ENCODE measurements at regions not wholly inside any gene's neighbourhood (a gene's known extent, or its start where the extent isn't known, plus 50 kb on each side); places are given as distances from the start of the nearest gene placed in this dataset.
"Not testable (repeated sequence)": the region's sequence is repeated elsewhere in the genome, so short reads cannot be mapped to it uniquely, and the experiment has no call there.

DNA sequence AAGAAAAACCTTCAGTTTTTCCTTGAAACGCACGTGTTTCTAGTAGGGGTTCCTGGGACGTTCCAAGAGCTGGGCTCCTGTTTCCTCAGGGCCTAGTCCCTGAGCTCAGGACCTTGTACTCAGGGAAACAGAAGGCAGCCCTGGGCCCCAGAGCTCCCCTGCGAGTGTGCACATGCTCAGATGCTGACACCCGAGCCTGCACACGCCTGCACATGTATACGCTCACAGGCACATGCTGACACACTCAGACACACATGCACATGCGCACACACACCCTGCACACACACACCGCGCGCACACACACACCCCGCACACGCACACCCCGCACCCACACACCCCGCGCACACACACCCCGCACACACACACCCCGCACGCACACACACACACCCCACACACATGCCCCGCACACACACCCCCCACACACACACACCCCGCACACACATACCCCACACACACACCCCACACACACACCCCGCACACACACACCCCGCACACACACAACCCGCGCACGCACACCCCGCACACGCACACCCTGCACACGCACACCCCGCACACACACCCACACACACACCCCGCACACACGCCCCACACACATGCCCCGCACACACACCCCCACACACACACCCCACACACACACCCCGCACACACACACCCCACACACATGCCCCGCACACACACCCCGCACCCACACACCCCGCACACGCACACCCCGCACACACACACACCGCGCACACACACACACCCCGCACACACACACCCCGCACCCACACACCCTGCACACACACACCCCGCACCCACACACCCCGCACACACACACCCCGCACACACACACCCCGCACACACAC is 52.2 kb downstream of the CALML3 start:
- no peak for DNase-seq (ENCODE audit: low read depth in 2 of 2)

- not testable (repeated sequence) for DNase-seq (ENCODE audit: low read depth in 2 of 2)
Measured at GRCh38 chr10:5580038-5580428, 55.3 kb downstream of the CALML3 start.

GRCh38 chr10:5581670-5582566 is 57.2 kb downstream of the CALML3 start:
- no peak for DNase-seq (ENCODE audit: low read depth in 2 of 2)

- no peak for DNase-seq (ENCODE audit: low read depth in 2 of 2)
Measured at GRCh38 chr10:5582736-5583135, 58.0 kb downstream of the CALML3 start.

GRCh38 chr10:5583525-5584175 is 58.9 kb downstream of the CALML3 start:
- DNase-seq (ENCODE audit: low read depth in 2 of 2): no peak

GRCh38 chr10:5584895-5585516 is 60.2 kb downstream of the CALML3 start:
- peak; percentile 52 to 54 for DNase-seq (ENCODE audit: low read depth in 2 of 2)

- peak; percentile 64 to 73 for DNase-seq (ENCODE audit: low read depth in 2 of 2)
Measured at GRCh38 chr10:5585517-5586206, 60.9 kb downstream of the CALML3 start.

DNA sequence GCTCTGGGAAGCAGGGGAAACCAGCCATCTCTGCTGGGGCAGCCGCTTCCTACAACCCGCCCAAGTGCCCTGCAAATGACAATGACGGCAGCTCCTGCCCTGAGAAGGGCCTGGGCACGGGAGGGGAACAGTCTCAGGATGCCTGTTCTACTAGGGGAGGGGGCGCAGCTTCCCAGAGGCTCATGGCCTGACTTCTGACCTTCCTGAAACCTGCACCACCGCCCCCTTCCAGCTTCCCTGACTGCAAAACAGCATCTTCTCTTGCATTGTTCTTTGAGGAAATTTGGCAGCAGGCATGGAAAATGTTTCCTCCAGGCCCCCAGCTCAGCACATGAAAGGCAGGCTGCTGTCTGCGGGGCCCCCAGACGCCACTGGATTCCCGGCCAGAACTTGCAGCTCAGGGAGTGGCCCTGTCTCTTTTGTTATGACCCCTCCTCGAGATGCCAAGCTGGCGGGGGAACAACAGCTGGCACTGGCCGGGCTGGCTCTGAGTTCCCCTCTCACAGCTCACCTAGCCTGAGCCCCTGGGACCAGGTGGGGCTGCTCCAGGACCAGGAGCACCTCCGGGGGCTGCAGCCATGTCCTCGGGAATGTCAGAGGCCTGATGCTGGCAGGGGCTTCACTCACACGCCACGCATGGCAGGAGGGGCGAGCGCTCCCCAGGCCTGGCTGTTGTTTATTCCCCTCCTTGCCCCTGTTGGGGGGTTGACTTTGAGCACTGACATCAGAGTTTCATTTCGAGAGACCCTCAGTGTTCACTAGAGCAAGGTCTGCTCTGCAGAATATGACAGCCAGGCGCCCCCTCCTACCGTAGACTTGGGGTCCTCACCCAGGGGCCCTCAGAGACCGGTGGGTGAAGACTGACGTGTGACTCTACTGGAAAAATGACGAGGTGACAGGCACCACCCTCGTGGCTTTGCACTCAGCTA is 62.7 kb downstream of the CALML3 start:
- no peak for DNase-seq (ENCODE audit: low read depth in 2 of 2)

- no peak for DNase-seq (ENCODE audit: low read depth in 2 of 2)
Measured at GRCh38 chr10:5588080-5588453, 63.3 kb downstream of the CALML3 start.

DNA sequence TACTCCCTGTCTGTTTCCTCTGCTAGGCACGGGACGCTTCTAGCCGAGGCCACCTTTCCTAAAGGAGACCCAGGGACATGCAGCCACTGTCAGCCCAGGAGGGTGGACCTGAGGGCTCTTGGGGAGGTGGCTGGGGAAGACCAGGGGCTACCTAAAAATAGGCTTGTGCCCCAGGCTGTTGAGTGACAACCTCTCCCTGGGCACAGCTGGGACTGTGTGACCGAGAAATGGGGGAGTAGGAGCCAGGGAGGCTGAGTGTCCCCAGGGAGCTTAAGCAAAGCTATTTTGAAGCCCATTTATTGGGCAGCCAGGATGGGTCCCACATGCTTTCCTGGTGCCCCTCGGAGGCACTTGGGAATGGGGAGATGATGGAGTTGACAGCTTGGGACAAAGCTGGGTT is 63.8 kb downstream of the CALML3 start:
- DNase-seq (ENCODE audit: low read depth in 2 of 2): no peak
